ENCODE measurements at regions not wholly inside any gene's neighbourhood (a gene's known extent, or its start where the extent isn't known, plus 50 kb on each side); places are given as distances from the start of the nearest gene placed in this dataset.

DNA sequence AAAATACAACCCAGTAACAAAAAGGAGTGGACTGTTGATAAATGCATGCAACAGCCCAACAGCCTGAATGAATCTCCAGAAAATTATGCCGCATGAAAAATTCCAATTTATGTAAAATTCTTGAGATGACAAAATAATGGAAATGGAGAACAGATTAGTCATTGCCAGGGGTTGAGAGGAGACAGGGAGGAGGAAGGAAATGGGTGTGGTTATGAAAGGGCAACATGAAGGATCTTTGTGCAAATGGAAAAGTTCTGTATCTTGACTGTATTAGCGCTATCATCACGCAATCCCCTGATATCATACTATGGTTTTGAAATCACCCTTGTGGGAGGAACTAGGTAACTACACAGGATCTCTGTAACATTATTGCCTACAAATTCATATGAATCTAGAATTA is 1058.3 kb upstream of the RBFOX1 start:
- H3K9me1 ChIP-seq (ENCODE audit: insufficient read depth, low read length), result no peaks in the 10 kb centered on the region
- H4K20me1 ChIP-seq (ENCODE audit: insufficient read depth, low read length), result no peaks in the 10 kb centered on the region
- no peak overlapping the region for H2AFZ ChIP-seq (replicated peaks; ENCODE audit: low read length, poor library complexity)
- no peaks in the 10 kb centered on the region for H3K4me1 ChIP-seq (ENCODE audit: control insufficient read depth, insufficient read depth, low read length)
- no peak overlapping the region for H3K4ac ChIP-seq (ENCODE audit: low read depth, low read length)
- H3K4me2 ChIP-seq (ENCODE audit: low read depth, low read length), result no peak overlapping the region
- H3K14ac ChIP-seq (replicated peaks; ENCODE audit: low read depth, low read length), result no peak overlapping the region
- H3K56ac ChIP-seq (ENCODE audit: extremely low read depth, insufficient read depth, low read length), result no peak overlapping the region
- no peak for DNase-seq
- ChIA-PET POLR2A (ENCODE audit: unreplicated experiment) (no interaction called here), CTCF (no interaction called here)
- no peak for ATAC-seq (ENCODE audit: low read depth)
- no peak overlapping the region for H4K91ac ChIP-seq (ENCODE audit: insufficient read depth, low read depth, low read length)
- no peak overlapping the region for H3K23ac ChIP-seq (ENCODE audit: low read depth, low read length)
- dilution Hi-C loops (cut with HindIII; ENCODE audit: low sequenced_read_pairs, unreplicated experiment), result no loop called here
- in situ Hi-C loops (cut with MboI; ENCODE audit: low sequenced_read_pairs), result no loop called here
- H2BK5ac ChIP-seq (ENCODE audit: low read depth, low read length, poor library complexity, severe bottlenecking), result no peak overlapping the region
- H3K79me1 ChIP-seq (ENCODE audit: low read depth in 1 of 2, low read length in 2 of 2), result no peaks in the 10 kb centered on the region
- BruUV-seq (replicated peaks), result no TSS peak
- H4K8ac ChIP-seq (ENCODE audit: low read depth in 2 of 2, low read length in 2 of 2), result no peak overlapping the region
- intact Hi-C loops (cut with micrococcal nuclease), result no loop called here
- no peak for TF ChIP-seq RFX5 (IDR thresholded peaks at IDR 0.05; ENCODE audit: low read depth, low read length)
- TF ChIP-seq, protein P1, sequence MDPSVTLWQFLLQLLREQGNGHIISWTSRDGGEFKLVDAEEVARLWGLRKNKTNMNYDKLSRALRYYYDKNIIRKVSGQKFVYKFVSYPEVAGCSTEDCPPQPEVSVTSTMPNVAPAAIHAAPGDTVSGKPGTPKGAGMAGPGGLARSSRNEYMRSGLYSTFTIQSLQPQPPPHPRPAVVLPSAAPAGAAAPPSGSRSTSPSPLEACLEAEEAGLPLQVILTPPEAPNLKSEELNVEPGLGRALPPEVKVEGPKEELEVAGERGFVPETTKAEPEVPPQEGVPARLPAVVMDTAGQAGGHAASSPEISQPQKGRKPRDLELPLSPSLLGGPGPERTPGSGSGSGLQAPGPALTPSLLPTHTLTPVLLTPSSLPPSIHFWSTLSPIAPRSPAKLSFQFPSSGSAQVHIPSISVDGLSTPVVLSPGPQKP (IDR thresholded peaks at IDR 0.05; ENCODE audit: borderline replicate concordance, low read depth, low read length), result no peak
- TF ChIP-seq NFE2L2 (IDR thresholded peaks at IDR 0.05; ENCODE audit: low read depth, low read length), result no peak
- no peaks in the 10 kb centered on the region for H3K27me3 ChIP-seq (ENCODE audit: control insufficient read depth, insufficient read depth, low read length)
- no peak overlapping the region for H3K9ac ChIP-seq (ENCODE audit: low read depth, low read length)
- H3K9me3 ChIP-seq (ENCODE audit: control insufficient read depth, insufficient read depth, low read length), result peaks cover 8% of the 10 kb centered on the region
- no peaks in the 10 kb centered on the region for H3K36me3 ChIP-seq (ENCODE audit: control insufficient read depth, insufficient read depth, low read length)
- H3K4me3 ChIP-seq (ENCODE audit: insufficient read depth, low read depth, low read length), result no peak overlapping the region
- no peak overlapping the region for H2AK5ac ChIP-seq (ENCODE audit: low read depth, low read length)
- no peak overlapping the region for H2BK20ac ChIP-seq (ENCODE audit: low read depth, low read length)
- H2BK120ac ChIP-seq (ENCODE audit: low read depth, low read length), result no peak overlapping the region
- no peak overlapping the region for H3K18ac ChIP-seq (ENCODE audit: low read depth, low read length)
- no peak overlapping the region for H2BK15ac ChIP-seq (ENCODE audit: low read depth, low read length)
- H3K27ac ChIP-seq (ENCODE audit: insufficient read depth, low read length), result no peak overlapping the region
- no peak overlapping the region for H2AK9ac ChIP-seq (replicated peaks; ENCODE audit: low read depth, low read length, poor library complexity)
- WGBS, 2 experiments (ENCODE audit: extremely low coverage in 2 of 2, insufficient read length in 1 of 2), result no CpG with 5 or more reads among the region's 3 CpGs
- H4K5ac ChIP-seq (ENCODE audit: low read depth, low read length), result no peak overlapping the region
